ENCODE measurements at regions not wholly inside any gene's neighbourhood (a gene's known extent, or its start where the extent isn't known, plus 50 kb on each side); places are given as distances from the start of the nearest gene placed in this dataset.

DNA sequence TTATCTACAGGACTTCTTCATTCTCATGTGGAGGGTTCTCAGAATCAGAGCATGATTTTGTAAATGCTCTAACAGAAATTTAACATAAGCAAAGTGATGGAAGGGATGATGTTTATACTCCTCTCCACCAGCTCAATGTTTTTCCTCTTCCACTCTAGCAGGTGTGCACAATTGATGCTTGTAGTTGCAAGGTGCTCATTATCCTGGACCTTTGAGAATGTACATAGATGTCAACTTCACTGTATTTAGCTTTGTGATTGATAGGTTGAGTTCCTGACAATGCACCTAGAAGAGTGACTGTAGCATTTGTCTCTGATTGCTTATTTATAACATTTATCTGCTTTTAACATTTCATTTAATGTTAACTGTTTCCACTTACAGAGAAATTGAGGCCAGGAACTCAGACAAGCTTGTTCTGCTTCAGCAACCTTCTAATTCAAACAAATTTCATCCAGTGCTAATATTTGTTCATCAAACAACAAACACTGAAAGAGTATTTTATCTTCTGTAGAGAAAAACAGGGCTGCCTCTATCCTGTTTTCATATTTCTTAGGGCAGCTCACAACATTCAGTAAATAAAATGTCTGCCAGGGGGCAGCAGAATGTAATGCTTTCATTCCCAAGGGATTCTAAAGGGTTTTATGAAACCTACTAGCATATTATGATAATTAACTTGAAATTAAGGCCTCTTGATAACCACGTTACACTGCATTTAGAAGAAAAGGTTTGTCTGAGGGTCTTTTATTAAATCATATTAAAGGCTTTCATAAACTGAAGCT, 127.9 kb upstream of the NOL4 start:
- TF ChIP-seq FOXP2 (optimal IDR thresholded peaks at IDR 0.05; ENCODE audit: borderline replicate concordance, extremely low read depth, extremely low read length, insufficient read depth), result no peak
- no peak for TF ChIP-seq REST (IDR thresholded peaks at IDR 0.05; ENCODE audit: insufficient read depth in 1 of 2, low read depth in 2 of 2, low read length in 2 of 2)

All from PFSK-1 (cell line).